GM18870 (cell line): ENCODE measurements at regions not wholly inside any gene's neighbourhood (a gene's known extent, or its start where the extent isn't known, plus 50 kb on each side); places are given as distances from the start of the nearest gene placed in this dataset.
"Not testable (repeated sequence)": the region's sequence is repeated elsewhere in the genome, so short reads cannot be mapped to it uniquely, and the experiment has no call there.

Source experiments
- ATAC-seq: cut with Tn5 transposase; IDR thresholded peaks from one replicate; pipeline ENCODE4 v1.9.1; 2021; ENCODE audit warnings: moderate library complexity; ENCODE audit not compliant: unreplicated experiment

DNA sequence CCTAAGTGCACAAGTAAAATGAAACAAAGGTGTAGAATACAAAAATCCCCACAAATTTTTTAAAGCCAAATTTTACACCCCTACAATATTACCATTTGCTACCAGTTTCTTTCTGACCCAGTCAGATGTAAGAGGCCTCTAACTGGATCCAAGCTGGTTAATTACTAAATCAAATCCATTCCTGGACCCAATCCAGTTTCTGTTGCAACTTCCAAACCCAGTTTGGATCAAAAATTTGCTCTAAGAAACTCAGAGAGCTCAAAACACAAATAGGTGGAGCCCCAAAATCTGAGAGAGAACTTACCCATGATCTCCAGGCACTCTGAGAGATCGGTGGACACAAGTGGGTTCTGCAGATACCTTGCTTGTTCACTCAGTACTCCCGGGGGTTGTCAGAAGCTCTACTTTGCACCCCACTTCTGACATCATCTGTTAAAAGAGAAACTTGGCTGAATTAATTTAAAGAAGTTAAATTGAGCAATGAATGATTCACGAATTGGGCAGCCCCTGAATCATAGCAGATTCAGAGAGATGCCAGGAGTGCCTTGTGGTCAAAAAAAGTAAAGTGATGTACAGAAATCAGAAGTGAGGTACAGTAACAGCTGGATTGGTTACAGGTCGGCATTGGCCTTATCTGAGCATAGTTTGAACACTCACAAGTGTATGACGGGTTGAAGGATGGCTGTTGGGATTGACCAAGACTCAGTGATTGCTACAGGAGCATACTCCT is 448.0 kb downstream of the KCNT2 start:
- ATAC-seq, result no peak

DNA sequence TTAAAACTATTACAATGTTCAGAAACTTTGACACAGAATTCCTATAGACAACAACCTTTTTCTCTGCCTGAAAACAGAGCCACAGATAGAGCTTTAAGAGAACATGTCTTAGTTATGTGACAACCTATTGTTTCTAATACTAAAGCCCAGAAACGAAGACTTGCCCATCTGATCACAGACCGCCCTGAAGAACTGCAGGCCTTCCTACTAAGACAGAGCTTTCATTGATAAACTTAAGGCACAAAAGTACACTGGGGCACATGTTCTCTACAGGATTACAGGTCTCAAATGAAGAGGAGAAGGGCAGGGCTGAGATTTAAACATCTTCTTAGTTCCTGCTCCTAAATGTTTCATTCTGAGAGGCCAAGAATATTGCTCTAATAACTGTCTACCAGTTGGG is 452.7 kb downstream of the KCNT2 start:
- no peak for ATAC-seq

DNA sequence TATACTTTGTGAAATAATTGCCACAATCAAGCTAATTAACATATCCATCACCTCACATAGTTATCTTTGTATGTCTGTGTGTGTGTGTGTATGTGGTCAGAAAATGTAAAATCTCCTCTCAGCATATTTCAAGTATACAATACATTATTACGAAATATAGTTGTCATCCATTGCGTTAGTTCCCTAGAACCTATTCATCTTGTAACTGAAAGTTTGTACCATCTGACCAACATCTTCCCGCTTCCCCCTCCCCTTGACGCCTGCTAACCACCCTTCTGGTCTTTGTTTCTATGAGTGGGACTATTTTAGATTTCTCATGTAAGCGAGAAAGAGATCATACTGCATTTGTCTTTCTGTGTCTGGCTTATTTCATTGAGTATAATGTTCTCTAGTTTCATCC is 455.3 kb downstream of the KCNT2 start:
- peak; percentile 73 for ATAC-seq

DNA sequence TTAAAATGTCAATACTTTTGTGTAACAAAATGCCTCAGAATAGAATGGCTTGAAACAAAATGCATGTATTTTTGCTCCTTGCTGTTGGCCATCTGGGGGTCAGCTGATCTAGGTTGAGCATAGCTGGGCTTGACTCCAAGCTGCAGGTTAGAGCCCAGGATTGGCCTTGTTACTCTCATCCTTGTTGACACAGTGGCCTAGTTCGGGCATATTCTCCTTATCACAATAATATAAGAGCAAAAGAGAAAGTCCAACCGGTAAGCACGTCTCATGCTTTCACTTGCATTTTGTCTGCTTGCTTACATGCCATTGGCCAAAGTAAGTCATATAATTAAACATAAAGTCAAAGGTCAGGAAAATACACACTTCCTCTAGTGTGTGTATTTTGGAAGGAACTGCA is 456.2 kb downstream of the KCNT2 start:
- no peak for ATAC-seq

DNA sequence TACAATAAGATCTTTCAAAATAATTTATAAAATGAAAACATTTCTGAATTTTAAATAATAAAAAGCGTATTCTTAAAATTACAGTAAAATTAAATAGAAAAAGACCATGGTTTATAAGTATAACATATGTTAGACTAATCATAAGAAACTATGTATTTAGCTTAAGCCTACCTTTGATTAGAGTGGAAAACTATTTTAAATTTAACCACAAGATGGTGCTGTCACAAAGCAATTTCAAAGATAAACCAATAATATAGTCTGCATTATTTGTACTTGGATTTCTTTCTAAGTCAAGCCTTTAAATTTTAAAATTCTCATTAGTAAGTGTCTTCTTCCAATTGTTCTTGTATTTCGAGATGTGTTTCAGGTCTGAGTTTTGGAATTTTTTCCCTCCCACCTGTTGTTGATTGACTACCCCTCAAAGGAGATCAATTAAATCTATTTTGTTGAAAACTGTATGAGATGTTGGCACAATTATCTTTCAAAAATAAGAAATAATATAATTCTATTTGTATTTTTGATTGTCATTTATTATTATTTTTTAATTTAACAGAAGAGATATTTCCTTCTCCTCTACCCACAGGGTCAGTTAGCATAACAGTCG is 459.8 kb downstream of the KCNT2 start:
- peak; percentile 42 for ATAC-seq

- no peak for ATAC-seq
Measured at GRCh38 chr1:196147530-196147929, 460.7 kb downstream of the KCNT2 start.

GRCh38 chr1:196145151-196145550 is 463.1 kb downstream of the KCNT2 start:
- ATAC-seq, result not testable (repeated sequence)

GRCh38 chr1:196144588-196144987 is 463.7 kb downstream of the KCNT2 start:
- no peak for ATAC-seq

GRCh38 chr1:196143602-196144342 is 464.5 kb downstream of the KCNT2 start:
- no peak for ATAC-seq

GRCh38 chr1:196142111-196142640 is 466.1 kb downstream of the KCNT2 start:
- ATAC-seq, result no peak

DNA sequence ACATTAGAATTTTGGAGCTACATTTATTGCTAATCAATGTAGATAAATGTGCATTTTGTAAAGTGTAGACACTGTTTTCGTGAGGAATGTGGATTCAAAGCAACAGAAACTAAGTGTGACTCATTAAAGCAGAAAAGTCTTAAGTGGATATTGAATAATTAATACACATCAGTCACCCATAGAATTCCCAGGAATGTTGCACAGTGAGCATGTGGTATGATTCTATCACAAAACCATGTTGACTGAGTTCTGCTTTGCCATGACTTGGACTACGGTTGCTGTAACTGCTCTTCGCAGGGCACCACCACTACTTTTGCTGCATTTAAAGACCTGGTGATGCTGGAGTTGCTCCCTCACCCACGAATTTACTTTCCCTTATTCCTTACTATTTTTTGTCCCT is 471.8 kb downstream of the KCNT2 start:
- no peak for ATAC-seq

- ATAC-seq, result no peak
Measured at GRCh38 chr1:196131691-196132090, 476.5 kb downstream of the KCNT2 start.

- ATAC-seq, result no peak
Measured at GRCh38 chr1:196128835-196129234, 479.4 kb downstream of the KCNT2 start.

DNA sequence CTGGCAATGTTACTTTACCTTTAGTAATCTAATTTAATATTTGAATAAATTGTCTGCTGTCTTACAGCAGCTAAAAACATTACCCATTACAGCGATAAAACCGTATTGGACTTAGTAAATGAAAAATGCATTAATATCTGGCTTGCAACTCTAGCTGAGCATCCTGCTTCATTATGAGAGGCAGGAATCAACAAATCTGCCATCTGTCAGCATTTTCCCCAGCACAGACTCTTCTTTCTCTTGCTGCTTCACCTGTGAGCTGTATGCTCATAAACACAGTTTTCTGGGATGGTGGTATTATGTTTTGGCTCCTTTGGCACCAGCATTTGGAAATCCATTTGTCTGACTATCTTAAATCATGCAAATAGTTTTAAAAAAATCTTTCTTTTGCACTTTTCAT is 487.1 kb downstream of the KCNT2 start:
- ATAC-seq, result no peak

DNA sequence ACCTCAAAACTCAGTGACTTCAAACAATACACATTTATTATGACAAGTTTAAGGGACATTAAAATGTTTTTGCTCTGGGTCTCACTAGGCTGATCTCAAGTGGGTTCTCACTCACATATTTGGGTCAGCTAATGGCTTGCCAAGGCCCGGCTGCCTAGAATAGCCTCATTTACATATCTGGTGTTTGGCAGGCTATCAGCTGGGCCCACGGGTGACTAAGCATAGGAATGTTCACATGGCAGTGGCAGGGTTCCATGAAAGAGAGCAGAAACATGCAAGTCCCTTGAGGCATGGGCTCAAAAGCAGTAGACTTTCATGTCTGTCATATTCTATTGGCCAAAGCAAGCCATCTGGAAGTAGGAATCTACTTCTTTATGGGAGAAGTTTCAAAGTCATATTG is 492.6 kb downstream of the KCNT2 start:
- ATAC-seq, result no peak

GRCh38 chr1:196114193-196114592 is 494.0 kb downstream of the KCNT2 start:
- ATAC-seq, result no peak

DNA sequence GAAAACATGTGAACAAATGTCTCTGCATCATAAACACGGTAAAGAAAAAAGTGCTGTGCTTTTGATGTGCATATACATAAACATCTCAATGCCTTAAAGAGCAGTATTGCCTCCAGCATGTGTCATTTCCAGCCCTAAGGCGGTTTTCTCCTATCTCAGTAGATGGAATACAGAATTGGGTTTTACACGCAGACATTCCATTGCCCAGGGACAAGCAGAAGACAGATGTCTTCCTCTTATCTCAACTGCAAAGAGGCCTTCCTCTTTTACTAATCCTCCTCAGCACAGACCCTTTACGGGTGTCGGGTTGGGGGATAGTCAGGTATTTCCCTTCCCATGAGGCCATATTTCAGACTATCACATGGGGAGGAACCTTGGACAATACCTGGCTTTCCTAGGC is 499.2 kb downstream of the KCNT2 start:
- ATAC-seq, result not testable (repeated sequence)

DNA sequence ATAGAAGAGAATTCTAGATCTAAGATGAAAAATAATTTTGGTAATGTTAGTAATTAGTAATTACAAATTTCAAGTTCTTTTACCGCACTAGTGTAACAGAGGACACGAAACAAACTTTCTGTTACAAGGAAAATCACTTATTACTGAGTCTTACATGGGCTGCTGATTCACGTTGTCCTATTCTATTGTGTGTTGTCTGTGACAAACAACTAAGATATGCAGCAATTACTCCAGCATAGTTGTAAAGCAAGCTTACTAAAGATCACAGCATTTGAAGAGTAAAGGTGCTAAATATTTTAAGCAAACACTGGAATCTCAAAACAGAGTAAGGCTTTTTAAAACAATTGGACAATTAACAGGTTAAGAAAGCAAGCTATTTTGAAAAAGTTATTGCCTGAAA is 502.3 kb downstream of the KCNT2 start:
- no peak for ATAC-seq

DNA sequence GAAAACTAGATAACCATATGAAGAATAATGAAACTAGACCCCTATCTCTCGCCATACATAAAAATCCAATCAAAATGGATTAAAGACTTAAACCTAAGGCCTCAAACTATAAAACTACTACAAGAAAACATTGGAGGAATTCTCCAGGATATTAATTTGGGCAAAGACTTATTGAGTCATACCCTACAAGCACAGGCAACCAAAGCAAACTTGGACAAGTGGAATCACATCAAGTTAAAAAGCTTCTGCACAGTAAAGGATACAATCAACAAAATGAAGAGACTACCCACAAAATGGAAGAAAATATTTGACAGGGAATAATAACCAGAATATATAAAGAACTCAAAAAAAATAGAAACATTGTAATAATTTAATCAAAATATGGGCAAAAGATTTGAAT is 505.4 kb downstream of the KCNT2 start:
- ATAC-seq, result no peak

DNA sequence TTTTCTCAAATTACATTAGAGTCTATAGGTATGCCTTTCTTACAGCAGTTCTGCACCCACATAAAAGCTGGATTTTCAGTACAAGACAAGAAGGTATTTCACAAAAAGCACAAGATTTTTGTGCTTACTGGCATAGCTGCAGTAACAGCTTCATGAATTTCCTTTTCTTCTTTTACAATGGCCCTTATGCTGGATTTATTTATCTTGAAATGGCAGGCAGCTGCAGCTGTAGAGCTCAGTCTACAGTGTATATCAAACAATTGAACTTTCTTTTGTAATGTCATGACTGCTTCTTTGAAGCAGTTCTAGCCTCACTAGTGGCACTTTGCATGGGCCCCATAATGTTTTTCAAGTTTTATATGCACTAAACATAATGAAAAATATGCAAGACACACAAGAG is 510.2 kb downstream of the KCNT2 start:
- ATAC-seq, result no peak

GRCh38 chr1:196094821-196095220 is 513.4 kb downstream of the KCNT2 start:
- ATAC-seq, result no peak
